K562 (cell line): ENCODE measurements at regions not wholly inside any gene's neighbourhood (a gene's known extent, or its start where the extent isn't known, plus 50 kb on each side); places are given as distances from the start of the nearest gene placed in this dataset.

Source experiments
- ATF1 ChIP-seq, 2 experiments: fragments of 450-650 bp in 1 of 2; IDR thresholded peaks; 2 replicates each; pipeline ENCODE4 v1.6.1; 2016; ENCODE audit warnings: missing compliant biosample characterization in 1 of 2, missing genetic modification characterization in 1 of 2
- CCAR2 ChIP-seq: fragments of 200-400 bp; formaldehyde crosslinking; IDR thresholded peaks from 2 replicates; pipeline ENCODE4 v1.6.1; 2017; ENCODE audit warnings: mild to moderate bottlenecking, low read depth, low read length
- ETV6 ChIP-seq, 3 experiments: fragments of 150-350 bp in 1 of 3; sonication (generic) in 1 of 3; formaldehyde crosslinking in 1 of 3; IDR thresholded peaks; 2 replicates each; pipeline versions ENCODE4 v1.6.1 to v1.8.0; 2014 to 2022; ENCODE audit warnings: borderline replicate concordance in 2 of 3, low read depth in 2 of 3, antibody characterized with exemption in 1 of 3, low read length in 1 of 3, mild to moderate bottlenecking in 1 of 3, missing genetic modification reagents in 1 of 3
- EZH2 ChIP-seq: IDR thresholded peaks from 2 replicates; pipeline ENCODE4 v1.6.1; 2012; ENCODE audit warnings: low read depth, mild to moderate bottlenecking, inconsistent platforms, low read length, borderline replicate concordance
- MYC ChIP-seq, 2 experiments: fragments of 250-450 bp in 1 of 2; sonication (Bioruptor Pico) in 1 of 2; IDR thresholded peaks; 2 replicates each; pipeline versions ENCODE4 v1.5.1 to v1.6.1; 2012 to 2021; ENCODE audit warnings: low read depth in 2 of 2, borderline replicate concordance in 1 of 2, improper control_type of control experiment in 1 of 2, low read length in 1 of 2, mild to moderate bottlenecking in 1 of 2, moderate library complexity in 1 of 2
- NCOA4 ChIP-seq: fragments of 450-650 bp; IDR thresholded peaks from 2 replicates; pipeline ENCODE4 v1.6.1; 2018; ENCODE audit warnings: mild to moderate bottlenecking; ENCODE audit not compliant: partially characterized antibody
- TAF9B ChIP-seq: fragments of 450-650 bp; IDR thresholded peaks from 2 replicates; pipeline ENCODE4 v1.6.1; 2018; ENCODE audit warnings: mild to moderate bottlenecking; ENCODE audit not compliant: partially characterized antibody
- ZNF24 ChIP-seq: fragments of 450-650 bp; IDR thresholded peaks from 2 replicates; pipeline ENCODE4 v1.6.1; 2016
- ZNF282 ChIP-seq: sonication (generic); formaldehyde crosslinking; IDR thresholded peaks from 2 replicates; pipeline ENCODE4 v1.8.1; 2023; ENCODE audit warnings: missing genetic modification reagents
- ZNF589 ChIP-seq: fragments of 200-800 bp; sonication (Bioruptor generic); IDR thresholded peaks from 2 replicates; pipeline ENCODE4 v1.6.1; 2016; ENCODE audit warnings: low read depth, missing genetic modification characterization, missing compliant biosample characterization

GRCh38 chr4:79574741-79575451 is 166.9 kb upstream of the GK2 start:
- TF ChIP-seq EZH2 = no peak
- no peak for TF ChIP-seq ETV6 (IDR thresholded peaks at IDR 0.05; ENCODE audit: borderline replicate concordance in 1 of 2, low read depth in 2 of 2, low read length in 1 of 2)
- TF ChIP-seq ETV6 (CRISPR knock-in tag; IDR thresholded peaks at IDR 0.05; ENCODE audit: borderline replicate concordance) = no peak
- TF ChIP-seq MYC (IDR thresholded peaks at IDR 0.05; ENCODE audit: low read depth, low read length) = no peak
- TF ChIP-seq MYC (CRISPR knock-in tag; IDR thresholded peaks at IDR 0.05; ENCODE audit: borderline replicate concordance, low read depth) = no peak
- no peak for TF ChIP-seq ZNF589 (CRISPR knock-in tag)
- TF ChIP-seq ZNF282 (CRISPR knock-in tag) = no peak
- TF ChIP-seq ATF1 (CRISPR knock-in tag; IDR thresholded peaks at IDR 0.05) = no peak
- no peak for TF ChIP-seq ATF1 (tag; IDR thresholded peaks at IDR 0.05)
- no peak for TF ChIP-seq ZNF24
- TF ChIP-seq NCOA4 = no peak
- TF ChIP-seq TAF9B = no peak
- TF ChIP-seq CCAR2 = no peak
